ENCODE measurements at regions not wholly inside any gene's neighbourhood (a gene's known extent, or its start where the extent isn't known, plus 50 kb on each side); places are given as distances from the start of the nearest gene placed in this dataset.
"Not testable (repeated sequence)": the region's sequence is repeated elsewhere in the genome, so short reads cannot be mapped to it uniquely, and the experiment has no call there.

- 79% methylated on average over 11 of the region's 12 CpGs for WGBS
- no peaks in the 10 kb centered on the region for H3K9me3 ChIP-seq (ENCODE audit: insufficient read depth, low read depth, low read length)
- H3K4me1 ChIP-seq (ENCODE audit: insufficient read depth, low read length), result peaks cover 13% of the 10 kb centered on the region; the same call in 1 of the 2 replicates
- H3K9ac ChIP-seq (ENCODE audit: low read depth, low read length), result no peak overlapping the region
- H3K36me3 ChIP-seq (ENCODE audit: insufficient read depth, low read length), result no peaks in the 10 kb centered on the region
- no peak overlapping the region for H3K27ac ChIP-seq (ENCODE audit: low read depth, low read length)
- H3K4me3 ChIP-seq (ENCODE audit: low read length), result no peak overlapping the region
- no peaks in the 10 kb centered on the region for H3K27me3 ChIP-seq (ENCODE audit: insufficient read depth, low read length)
Measured at GRCh38 chr21:33993286-33994231, 78.0 kb upstream of the ATP5PO start.

GRCh38 chr21:33992412-33992811, 76.8 kb upstream of the ATP5PO start:
- WGBS, result 58% methylated on average over 2 of the region's 2 CpGs
- not testable (repeated sequence) for H3K36me3 ChIP-seq (ENCODE audit: insufficient read depth, low read length); H3K27ac ChIP-seq (ENCODE audit: low read depth, low read length); H3K9ac ChIP-seq (ENCODE audit: low read depth, low read length); H3K9me3 ChIP-seq (ENCODE audit: insufficient read depth, low read depth, low read length); H3K27me3 ChIP-seq (ENCODE audit: insufficient read depth, low read length); H3K4me3 ChIP-seq (ENCODE audit: low read length)
- H3K4me1 ChIP-seq (ENCODE audit: insufficient read depth, low read length), result peaks cover 13% of the 10 kb centered on the region; the same call in 1 of the 2 replicates

- H3K36me3 ChIP-seq (ENCODE audit: insufficient read depth, low read length), result no peaks in the 10 kb centered on the region
- peaks cover 13% of the 10 kb centered on the region; the same call in 1 of the 2 replicates for H3K4me1 ChIP-seq (ENCODE audit: insufficient read depth, low read length)
- no peak overlapping the region for H3K4me3 ChIP-seq (ENCODE audit: low read length)
- H3K27me3 ChIP-seq (ENCODE audit: insufficient read depth, low read length), result no peaks in the 10 kb centered on the region
- H3K27ac ChIP-seq (ENCODE audit: low read depth, low read length), result no peak overlapping the region
- H3K9me3 ChIP-seq (ENCODE audit: insufficient read depth, low read depth, low read length), result no peaks in the 10 kb centered on the region
- 85% methylated on average over 3 of the region's 3 CpGs for WGBS
- no peak overlapping the region for H3K9ac ChIP-seq (ENCODE audit: low read depth, low read length)
Measured at GRCh38 chr21:33991133-33991532, 75.5 kb upstream of the ATP5PO start.

GRCh38 chr21:33989440-33989839, 73.8 kb upstream of the ATP5PO start:
- H3K9me3 ChIP-seq (ENCODE audit: insufficient read depth, low read depth, low read length), result no peaks in the 10 kb centered on the region
- 94% methylated on average over 2 of the region's 2 CpGs for WGBS
- H3K4me3 ChIP-seq (ENCODE audit: low read length), result no peak overlapping the region
- H3K27ac ChIP-seq (ENCODE audit: low read depth, low read length), result no peak overlapping the region
- no peaks in the 10 kb centered on the region for H3K36me3 ChIP-seq (ENCODE audit: insufficient read depth, low read length)
- no peaks in the 10 kb centered on the region for H3K27me3 ChIP-seq (ENCODE audit: insufficient read depth, low read length)
- peaks cover 13% of the 10 kb centered on the region; the same call in 1 of the 2 replicates for H3K4me1 ChIP-seq (ENCODE audit: insufficient read depth, low read length)
- no peak overlapping the region for H3K9ac ChIP-seq (ENCODE audit: low read depth, low read length)

DNA sequence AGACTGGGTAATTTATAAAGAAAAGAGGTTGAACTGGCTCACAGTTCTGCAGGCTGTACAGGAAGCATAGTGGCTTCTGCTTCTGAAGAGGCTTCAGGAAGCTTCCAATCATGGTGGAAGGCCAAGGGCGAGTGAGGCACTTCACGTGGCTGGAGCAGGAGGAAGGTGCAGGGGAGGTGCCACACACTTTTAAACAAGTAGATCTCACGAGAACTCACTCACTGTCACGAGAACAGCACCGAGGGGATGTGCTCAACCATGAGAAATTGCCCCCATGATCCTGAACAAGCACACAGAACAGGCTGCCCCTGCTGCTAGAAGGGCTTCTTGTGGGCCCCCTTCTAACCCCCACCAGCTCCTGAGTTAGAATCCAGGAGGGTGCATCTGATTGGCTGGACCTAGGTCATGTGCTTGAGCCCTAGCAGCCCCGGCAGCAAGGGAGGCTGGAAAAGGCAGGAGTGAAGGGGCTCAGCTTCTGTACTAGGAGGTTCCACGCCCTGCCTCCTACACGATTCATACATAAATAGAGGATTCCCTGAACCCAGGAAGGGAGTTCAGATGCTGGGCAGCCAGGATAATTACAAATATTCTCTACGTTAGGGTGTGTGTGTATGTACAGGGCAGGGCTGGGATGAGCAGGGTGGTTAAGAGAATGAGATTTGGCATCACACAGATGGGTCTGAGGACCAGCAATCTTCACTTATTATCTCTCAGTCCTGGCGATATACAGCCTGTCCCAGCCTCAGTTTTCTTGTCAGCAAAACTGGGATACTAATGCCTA, 72.8 kb upstream of the ATP5PO start:
- H3K4me1 ChIP-seq (ENCODE audit: insufficient read depth, low read length), result peaks cover 13% of the 10 kb centered on the region; the same call in 1 of the 2 replicates
- H3K27me3 ChIP-seq (ENCODE audit: insufficient read depth, low read length), result no peaks in the 10 kb centered on the region
- no peaks in the 10 kb centered on the region for H3K9me3 ChIP-seq (ENCODE audit: insufficient read depth, low read depth, low read length)
- no peak overlapping the region for H3K9ac ChIP-seq (ENCODE audit: low read depth, low read length)
- WGBS, result 87% methylated on average over 10 of the region's 10 CpGs
- no peak overlapping the region for H3K4me3 ChIP-seq (ENCODE audit: low read length)
- no peak overlapping the region for H3K27ac ChIP-seq (ENCODE audit: low read depth, low read length)
- no peaks in the 10 kb centered on the region for H3K36me3 ChIP-seq (ENCODE audit: insufficient read depth, low read length)

DNA sequence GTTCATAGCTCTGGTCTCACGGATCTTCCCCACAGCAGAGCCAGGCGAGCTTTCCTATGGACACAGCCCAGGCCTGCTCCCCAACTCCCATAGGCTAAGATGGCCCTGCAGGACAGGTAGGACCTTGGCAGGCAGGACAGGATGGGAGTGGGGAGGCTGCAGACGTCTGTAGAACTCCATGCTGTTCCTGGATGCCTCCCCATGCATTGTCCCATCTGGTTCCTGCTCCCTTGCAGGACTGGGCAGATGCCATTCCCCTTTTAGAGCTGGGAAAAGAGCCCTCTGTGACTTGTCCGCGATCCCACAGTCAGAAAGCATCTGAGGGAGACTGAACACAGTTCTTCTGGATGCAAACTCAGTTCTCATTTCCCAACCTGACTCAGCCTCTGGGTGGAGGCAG, 71.9 kb upstream of the ATP5PO start:
- WGBS, result 93% methylated on average over 5 of the region's 5 CpGs
- Histone ChIP-seq H3K4me1 (ENCODE audit: insufficient read depth, low read length) (peaks cover 13% of the 10 kb centered on the region; the same call in 1 of the 2 replicates), H3K4me3 (ENCODE audit: low read length) (no peak overlapping the region), H3K9ac (ENCODE audit: low read depth, low read length) (no peak overlapping the region), H3K36me3 (ENCODE audit: insufficient read depth, low read length) (no peaks in the 10 kb centered on the region), H3K9me3 (ENCODE audit: insufficient read depth, low read depth, low read length) (no peaks in the 10 kb centered on the region), H3K27ac (ENCODE audit: low read depth, low read length) (no peak overlapping the region), H3K27me3 (ENCODE audit: insufficient read depth, low read length) (no peaks in the 10 kb centered on the region)

- 86% methylated on average over 17 of the region's 17 CpGs for WGBS
- no peaks in the 10 kb centered on the region for H3K9me3 ChIP-seq (ENCODE audit: insufficient read depth, low read depth, low read length)
- H3K4me1 ChIP-seq (ENCODE audit: insufficient read depth, low read length), result peaks cover 5% of the 10 kb centered on the region; the same call in 1 of the 2 replicates
- no peak overlapping the region for H3K4me3 ChIP-seq (ENCODE audit: low read length)
- no peaks in the 10 kb centered on the region for H3K36me3 ChIP-seq (ENCODE audit: insufficient read depth, low read length)
- no peak overlapping the region for H3K27ac ChIP-seq (ENCODE audit: low read depth, low read length)
- no peak overlapping the region for H3K9ac ChIP-seq (ENCODE audit: low read depth, low read length)
- no peaks in the 10 kb centered on the region for H3K27me3 ChIP-seq (ENCODE audit: insufficient read depth, low read length)
Measured at GRCh38 chr21:33985117-33986050, 69.8 kb upstream of the ATP5PO start.

DNA sequence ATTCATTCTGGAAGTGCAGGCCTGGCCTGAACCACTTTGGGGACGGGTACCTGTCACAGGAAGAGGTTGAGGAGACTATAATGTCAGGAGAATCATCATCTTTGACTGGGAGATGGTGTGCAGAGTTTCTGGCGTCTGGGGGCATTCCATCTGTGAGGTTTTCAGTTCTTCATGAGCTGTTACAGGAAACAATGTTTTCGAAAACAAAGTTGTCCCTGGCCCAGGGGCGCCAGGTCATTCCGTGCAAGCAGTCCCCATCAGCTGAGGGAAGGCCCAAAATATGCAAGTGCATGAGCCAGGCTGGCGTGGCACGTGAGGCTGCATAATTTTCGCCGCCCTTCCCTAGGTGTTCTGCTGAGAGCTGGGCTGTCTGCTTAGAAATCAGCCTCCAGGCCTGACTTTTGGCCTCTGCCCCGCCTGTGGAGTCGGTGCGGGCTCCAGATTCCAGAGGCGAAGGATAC, 68.4 kb upstream of the ATP5PO start:
- 92% methylated on average over 13 of the region's 13 CpGs for WGBS
- no peaks in the 10 kb centered on the region for H3K27me3 ChIP-seq (ENCODE audit: insufficient read depth, low read length)
- no peak overlapping the region for H3K27ac ChIP-seq (ENCODE audit: low read depth, low read length)

DNA sequence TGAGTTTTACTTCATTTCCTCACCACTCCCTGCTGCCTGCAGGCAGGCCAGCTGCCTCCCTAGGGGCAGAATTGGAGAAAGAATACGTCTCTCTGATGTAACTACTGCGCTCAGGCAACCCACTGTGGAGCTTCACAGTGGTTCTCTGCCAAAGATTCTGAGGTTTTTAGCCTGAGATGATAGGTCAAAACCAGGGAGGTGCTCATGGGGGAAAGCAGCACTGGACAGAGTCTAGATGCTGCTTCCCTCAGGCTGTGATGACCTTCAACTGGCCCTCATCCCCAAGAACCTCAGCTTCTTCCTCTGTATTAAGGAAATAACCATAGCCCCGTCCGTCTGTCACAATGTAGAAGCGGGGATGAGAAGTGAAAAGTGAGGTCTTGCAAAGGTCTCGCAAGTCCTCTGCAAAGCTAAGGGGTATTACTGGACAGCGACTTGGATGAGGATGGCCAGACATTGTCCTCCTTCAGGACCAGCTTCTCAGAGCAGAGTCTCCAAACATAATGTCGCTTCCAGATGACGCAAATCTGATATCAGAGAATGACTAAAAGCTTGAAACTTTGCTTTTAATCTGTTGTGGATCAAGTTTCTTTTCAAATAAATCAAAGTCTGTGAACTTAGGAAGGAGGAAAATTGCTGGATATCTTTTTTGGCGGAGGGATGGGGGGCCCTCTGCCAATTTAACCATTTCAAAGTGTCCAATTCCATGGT, 65.9 kb upstream of the ATP5PO start:
- 86% methylated on average over 10 of the region's 10 CpGs for WGBS

More for the DNA sequence above, 68.4 kb upstream of the ATP5PO start:
- Histone ChIP-seq H3K36me3 (ENCODE audit: insufficient read depth, low read length) (no peaks in the 10 kb centered on the region), H3K9me3 (ENCODE audit: insufficient read depth, low read depth, low read length) (no peaks in the 10 kb centered on the region), H3K9ac (ENCODE audit: low read depth, low read length) (no peak overlapping the region), H3K4me3 (ENCODE audit: low read length) (no peak overlapping the region), H3K4me1 (ENCODE audit: insufficient read depth, low read length) (no peaks in the 10 kb centered on the region)

DNA sequence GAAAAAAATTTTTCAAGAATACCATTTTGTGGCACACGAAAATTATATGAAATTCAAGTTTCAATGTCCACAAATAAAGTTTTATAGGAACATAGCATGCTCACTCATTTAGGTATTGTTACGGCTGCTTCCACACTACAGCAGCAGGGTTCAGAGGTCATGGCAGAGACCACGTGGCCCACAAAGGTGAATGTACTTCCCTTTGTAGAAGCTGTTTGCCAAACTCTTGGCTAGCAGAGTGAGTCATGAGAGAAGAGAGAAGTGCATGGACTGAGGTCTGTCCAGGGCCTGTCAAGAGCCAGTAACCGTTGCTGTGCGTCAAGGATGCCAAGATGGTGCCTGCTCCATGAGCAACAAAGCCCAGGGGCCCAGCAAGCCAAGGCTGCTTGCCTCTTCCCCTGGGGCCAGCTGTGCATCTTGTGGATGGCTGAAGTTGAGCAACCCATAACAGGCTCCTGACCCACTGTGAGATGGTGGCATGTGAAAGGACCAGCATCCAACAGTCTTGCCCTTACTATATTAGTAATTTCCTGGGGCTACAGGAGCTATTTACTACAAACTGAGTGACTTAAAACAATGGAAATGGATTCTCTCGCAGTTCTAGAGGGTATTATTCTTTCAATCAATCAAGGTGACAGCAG, 64.8 kb upstream of the ATP5PO start:
- H3K4me1 ChIP-seq (ENCODE audit: insufficient read depth, low read length), result peaks cover 16% of the 10 kb centered on the region
- H3K36me3 ChIP-seq (ENCODE audit: insufficient read depth, low read length), result no peaks in the 10 kb centered on the region
- WGBS, result 95% methylated on average over 6 of the region's 6 CpGs
- H3K9me3 ChIP-seq (ENCODE audit: insufficient read depth, low read depth, low read length), result no peaks in the 10 kb centered on the region
- H3K27me3 ChIP-seq (ENCODE audit: insufficient read depth, low read length), result no peaks in the 10 kb centered on the region
- H3K9ac ChIP-seq (ENCODE audit: low read depth, low read length), result no peak overlapping the region
- H3K4me3 ChIP-seq (ENCODE audit: low read length), result no peak overlapping the region
- no peak overlapping the region for H3K27ac ChIP-seq (ENCODE audit: low read depth, low read length)

More for the DNA sequence above, 65.9 kb upstream of the ATP5PO start:
- Histone ChIP-seq H3K4me1 (ENCODE audit: insufficient read depth, low read length) (peaks cover 5% of the 10 kb centered on the region), H3K4me3 (ENCODE audit: low read length) (no peak overlapping the region), H3K27me3 (ENCODE audit: insufficient read depth, low read length) (no peaks in the 10 kb centered on the region), H3K36me3 (ENCODE audit: insufficient read depth, low read length) (no peaks in the 10 kb centered on the region), H3K9ac (ENCODE audit: low read depth, low read length) (no peak overlapping the region), H3K9me3 (ENCODE audit: insufficient read depth, low read depth, low read length) (no peaks in the 10 kb centered on the region), H3K27ac (ENCODE audit: low read depth, low read length) (no peak overlapping the region)

All from HUES64 (cell line).